COLO668 (cell line): ENCODE measurements at regions not wholly inside any gene's neighbourhood (a gene's known extent, or its start where the extent isn't known, plus 50 kb on each side); places are given as distances from the start of the nearest gene placed in this dataset.
"Not testable (repeated sequence)": the region's sequence is repeated elsewhere in the genome, so short reads cannot be mapped to it uniquely, and the experiment has no call there.

Experiments
- DNase-seq: peaks from one replicate; lab custom pipeline; 2025; ENCODE audit not compliant: unreplicated experiment; lab: John Stamatoyannopoulos, UW

DNA sequence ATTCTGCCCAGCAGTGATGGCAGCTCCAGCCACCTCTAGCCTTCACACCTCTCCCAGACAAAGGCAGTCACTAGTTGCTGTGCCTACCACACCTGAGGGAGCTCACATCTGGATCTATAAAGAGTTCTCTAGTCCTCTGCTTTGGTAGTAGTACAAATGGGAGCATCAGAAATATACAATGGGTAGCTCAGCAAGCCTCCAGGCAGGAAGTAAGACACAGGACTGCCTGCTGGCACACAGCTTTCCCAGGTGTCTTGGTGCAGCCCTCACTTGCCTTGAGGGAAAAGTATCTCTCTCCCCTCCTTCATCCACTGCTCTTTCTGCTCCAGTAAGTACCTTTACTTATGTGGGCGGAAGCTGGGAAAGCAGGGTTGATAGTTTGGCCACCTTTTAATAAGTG is 212.9 kb upstream of the SLC7A11 start:
- no peak for DNase-seq

DNA sequence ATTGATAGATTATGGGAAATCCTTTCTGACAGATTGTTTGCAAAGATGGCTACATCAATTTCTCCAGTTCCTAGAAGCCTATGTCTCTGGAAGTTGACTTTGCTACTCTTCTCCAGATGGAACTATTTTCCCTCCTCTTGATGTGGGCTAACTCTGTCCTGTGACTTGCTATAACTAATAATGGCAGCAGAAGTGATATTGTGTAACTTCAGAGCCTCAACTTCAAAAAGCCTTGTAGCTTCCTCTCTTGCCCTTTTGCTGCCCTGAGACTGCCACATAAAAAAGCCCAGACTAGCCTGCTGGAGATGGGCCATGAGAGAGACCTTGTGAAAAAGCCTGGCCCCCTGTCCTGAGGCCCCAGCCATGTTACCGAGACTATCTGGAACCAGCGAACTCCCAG is 210.7 kb upstream of the SLC7A11 start:
- DNase-seq, result no peak

DNA sequence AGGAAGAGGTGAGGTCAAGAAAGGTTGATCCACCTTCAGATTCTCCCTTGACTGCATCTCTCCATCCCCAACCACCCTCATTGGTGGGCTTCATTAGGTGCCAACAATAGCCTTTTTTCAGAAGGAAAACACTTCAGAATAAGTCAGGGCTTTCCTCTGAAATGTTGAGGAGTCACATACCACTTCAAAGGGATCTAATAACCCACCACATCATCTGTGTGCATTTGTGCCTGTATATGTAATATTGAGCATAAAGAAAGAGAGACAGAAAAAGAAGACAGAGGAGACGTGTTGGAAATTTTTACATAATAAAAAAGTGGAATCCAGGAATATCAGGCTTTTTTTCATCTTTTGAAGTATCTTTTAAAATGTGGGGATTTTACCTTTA is 209.1 kb upstream of the SLC7A11 start:
- DNase-seq, result no peak

GRCh38 chr4:138450546-138451275 is 208.6 kb upstream of the SLC7A11 start:
- no peak for DNase-seq

GRCh38 chr4:138449938-138450337 is 207.8 kb upstream of the SLC7A11 start:
- no peak for DNase-seq

DNA sequence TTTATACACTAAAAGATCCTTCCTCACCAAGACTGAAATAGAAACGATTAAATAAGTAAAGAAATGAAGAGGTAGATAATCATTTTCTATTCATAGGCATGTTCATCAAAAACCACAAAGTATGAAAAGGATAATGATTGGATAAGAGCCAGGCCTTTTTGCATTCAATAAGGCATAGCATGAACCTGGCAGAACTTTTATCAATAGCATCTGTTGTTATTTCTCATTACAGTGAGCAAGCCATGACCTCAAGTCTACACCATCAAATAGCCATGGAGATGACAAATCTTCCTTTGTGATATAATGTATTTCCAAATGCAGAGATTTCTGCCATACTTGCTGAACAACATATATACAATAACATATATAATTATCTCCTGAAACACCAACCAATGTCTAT is 206.0 kb upstream of the SLC7A11 start:
- no peak for DNase-seq

GRCh38 chr4:138446456-138446855 is 204.3 kb upstream of the SLC7A11 start:
- no peak for DNase-seq

GRCh38 chr4:138445098-138445497 is 202.9 kb upstream of the SLC7A11 start:
- no peak for DNase-seq

DNA sequence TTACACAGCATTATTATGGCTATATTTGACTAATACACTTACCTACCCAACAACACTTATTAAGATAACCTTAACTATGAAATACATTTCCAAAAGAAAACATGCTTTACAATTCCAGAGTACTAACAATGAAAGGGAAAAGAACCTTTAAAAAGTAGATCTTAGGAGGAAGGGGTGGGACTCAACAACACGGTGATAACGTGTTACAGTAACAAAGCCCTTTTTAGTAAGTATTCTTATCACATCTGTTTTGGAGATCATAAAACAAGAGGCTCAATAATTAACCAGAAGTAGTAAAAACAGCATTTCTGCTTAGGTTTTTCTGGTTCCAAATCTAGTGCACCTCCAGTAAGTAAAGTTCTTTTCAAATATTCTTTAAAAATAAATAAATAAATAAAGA is 202.1 kb upstream of the SLC7A11 start:
- DNase-seq, result no peak

GRCh38 chr4:138439143-138439581 is 197.0 kb upstream of the SLC7A11 start:
- no peak for DNase-seq

GRCh38 chr4:138438608-138439007 is 196.5 kb upstream of the SLC7A11 start:
- DNase-seq, result no peak

DNA sequence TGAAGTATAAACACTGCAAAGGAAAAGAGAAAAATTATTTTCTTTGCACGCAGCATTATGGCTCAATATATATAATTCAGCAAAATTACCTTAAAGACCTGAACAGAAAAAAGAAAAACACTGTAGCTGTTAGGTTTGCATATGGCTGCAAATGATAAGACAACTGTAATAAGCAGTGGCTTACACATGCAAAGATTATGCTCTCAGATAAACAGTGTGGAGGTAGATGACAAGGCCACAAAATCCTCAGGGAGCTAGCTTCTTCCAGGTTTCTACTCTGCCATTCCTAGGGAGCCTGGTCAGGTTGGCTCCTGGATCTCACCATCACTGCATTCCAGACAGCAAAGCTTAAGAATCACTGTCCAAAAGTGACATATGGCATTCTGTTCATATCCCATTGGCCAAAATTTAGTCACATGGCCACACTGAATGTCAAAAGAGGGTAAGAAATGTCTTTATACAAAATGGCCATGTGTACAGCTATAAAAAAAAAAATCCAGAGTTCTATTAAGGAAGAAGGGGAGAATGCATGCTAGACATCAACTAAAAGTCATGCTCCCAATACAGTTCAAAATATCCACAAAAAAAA is 195.2 kb upstream of the SLC7A11 start:
- no peak for DNase-seq

DNA sequence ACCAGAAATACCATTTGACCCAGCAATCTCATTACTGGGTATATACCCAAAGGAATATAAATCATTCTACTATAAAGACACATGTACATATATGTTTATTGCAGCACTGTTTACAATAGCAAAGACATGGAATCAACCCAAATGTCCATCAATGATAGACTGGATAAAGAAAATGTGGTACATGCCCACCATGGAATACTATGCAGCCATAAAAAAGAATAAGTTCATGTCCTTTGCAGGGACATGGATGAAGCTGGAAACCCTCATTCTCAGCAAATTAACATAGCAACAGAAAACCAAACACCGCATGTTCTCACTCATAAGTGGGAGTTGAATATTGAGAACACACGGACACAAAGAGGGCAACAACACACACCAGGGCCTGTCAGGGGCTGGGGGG is 193.6 kb upstream of the SLC7A11 start:
- DNase-seq, result not testable (repeated sequence)

- not testable (repeated sequence) for DNase-seq
Measured at GRCh38 chr4:138435046-138435445, 192.9 kb upstream of the SLC7A11 start.

DNA sequence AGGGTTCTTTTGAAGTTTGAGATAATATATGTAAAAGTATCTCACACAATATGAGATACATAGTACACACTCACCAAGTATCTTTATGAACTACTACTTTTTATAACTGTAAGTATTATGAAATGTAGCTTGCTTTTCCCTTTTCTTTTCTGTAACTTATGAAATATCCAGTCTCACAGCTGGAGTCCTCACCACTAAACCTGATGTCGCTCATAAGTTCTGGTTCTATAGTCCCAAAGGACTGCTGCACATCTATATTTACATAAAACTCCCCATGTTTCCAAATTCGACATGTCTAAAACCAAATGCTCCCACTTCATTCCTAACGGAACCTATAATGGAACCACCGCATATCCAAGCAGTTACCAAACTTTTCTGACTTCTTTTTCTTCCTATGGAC is 186.5 kb upstream of the SLC7A11 start:
- DNase-seq, result no peak

DNA sequence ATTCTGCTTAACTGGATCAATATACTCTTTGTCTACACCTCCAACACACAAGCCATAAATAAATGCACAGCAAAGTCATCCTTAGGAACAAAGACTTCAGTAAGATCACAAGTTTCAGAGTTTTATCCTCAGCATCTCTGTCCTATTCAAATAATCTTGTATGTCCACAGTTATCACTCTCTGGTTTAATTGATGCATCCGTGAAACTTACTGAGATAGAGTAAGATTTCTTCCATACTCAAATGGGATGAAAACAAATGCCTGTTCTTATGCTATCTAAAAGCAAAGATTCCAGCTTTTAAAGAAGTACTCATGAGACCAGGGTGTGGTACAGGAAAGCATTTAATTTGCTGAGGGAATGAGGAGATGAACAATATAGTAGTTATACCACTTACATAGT is 184.6 kb upstream of the SLC7A11 start:
- no peak for DNase-seq

GRCh38 chr4:138420471-138420870 is 178.3 kb upstream of the SLC7A11 start:
- DNase-seq, result no peak

GRCh38 chr4:138414202-138414601 is 172.1 kb upstream of the SLC7A11 start:
- DNase-seq, result no peak

- DNase-seq, result no peak
Measured at GRCh38 chr4:138413273-138413672, 171.1 kb upstream of the SLC7A11 start.

DNA sequence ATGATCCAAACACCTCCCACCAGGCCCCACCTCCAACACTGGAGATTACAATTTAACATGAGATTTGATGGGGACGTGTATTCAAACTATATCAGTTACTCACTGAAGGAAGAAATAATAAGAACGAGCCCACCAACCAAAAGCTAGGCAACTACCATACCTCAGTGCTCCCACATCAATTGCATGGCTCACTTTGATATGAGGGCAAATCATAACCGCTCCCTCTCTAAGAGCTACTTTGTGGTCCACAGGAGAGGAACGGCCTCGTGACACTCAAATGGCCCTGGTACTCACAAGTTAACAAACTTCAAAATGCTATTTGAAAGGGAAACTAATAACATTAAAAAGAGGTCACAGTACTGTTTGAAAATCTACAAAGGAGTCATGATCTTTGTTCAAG is 170.7 kb upstream of the SLC7A11 start:
- DNase-seq, result no peak

- DNase-seq, result no peak
Measured at GRCh38 chr4:138410266-138410665, 168.1 kb upstream of the SLC7A11 start.

- no peak for DNase-seq
Measured at GRCh38 chr4:138409670-138410069, 167.5 kb upstream of the SLC7A11 start.

DNA sequence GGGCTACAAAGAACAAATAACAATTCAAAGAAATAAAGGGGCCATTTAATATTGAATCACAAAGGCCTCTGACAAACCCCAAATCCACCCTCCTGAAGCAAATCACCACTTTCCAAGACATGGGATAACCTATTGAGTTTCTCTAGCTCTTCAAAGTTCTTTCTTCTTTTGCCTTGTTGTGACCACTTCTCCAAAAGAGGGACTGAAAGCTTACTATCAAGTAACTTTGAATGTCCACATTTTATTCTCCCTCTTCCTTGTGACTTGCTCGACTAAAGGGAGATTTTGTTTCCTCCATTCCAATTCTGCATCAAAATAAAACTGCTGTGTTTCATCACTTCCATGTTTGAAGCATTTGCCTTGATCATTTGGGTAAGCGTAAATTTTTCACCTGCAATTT is 166.6 kb upstream of the SLC7A11 start:
- no peak for DNase-seq
